GM12865 (cell line): ENCODE measurements at regions not wholly inside any gene's neighbourhood (a gene's known extent, or its start where the extent isn't known, plus 50 kb on each side); places are given as distances from the start of the nearest gene placed in this dataset.

Experiments
- DNase-seq: peaks from one replicate; pipeline ENCODE4 v3.0.0; 2010; ENCODE audit warnings: low read depth
- H3K4me3 ChIP-seq: 2 replicates; pipeline ENCODE4 v1.5.1; 2011; ENCODE audit warnings: mild to moderate bottlenecking, low read depth, low read length, control low read depth
- CTCF ChIP-seq: IDR thresholded peaks from 2 replicates; pipeline ENCODE4 v1.5.1; 2011; ENCODE audit warnings: low read length, control low read depth, low read depth, inconsistent platforms; ENCODE audit not compliant: insufficient read depth; ENCODE audit errors: missing control alignments

- no peak for TF ChIP-seq CTCF
- no peak overlapping the region for H3K4me3 ChIP-seq
- DNase-seq, result no peak
Observed at GRCh38 chr20:7673841-7674240, 266.4 kb downstream of the HAO1 start.

DNA sequence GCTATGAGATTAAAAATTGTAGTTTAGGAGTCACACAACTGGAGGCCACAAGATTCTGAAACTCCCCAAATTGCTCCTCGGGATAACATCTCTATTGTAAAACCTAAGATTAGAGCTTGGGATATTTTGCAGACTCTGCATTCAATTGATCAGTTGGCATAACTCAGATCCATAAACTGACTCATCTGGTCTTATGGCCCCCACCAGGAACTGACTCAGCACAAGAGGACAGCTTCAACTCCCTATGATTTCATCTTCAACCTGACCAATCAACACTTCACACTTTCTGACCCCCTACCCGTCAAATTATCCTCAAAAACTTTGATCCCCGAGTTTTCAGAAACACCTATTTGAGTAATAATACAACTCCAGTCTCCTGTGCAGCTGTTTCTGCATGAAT is 257.3 kb downstream of the HAO1 start:
- no peak for TF ChIP-seq CTCF
- DNase-seq, result no peak
- no peak overlapping the region for H3K4me3 ChIP-seq

GRCh38 chr20:7687065-7687464 is 253.2 kb downstream of the HAO1 start:
- no peak for DNase-seq
- TF ChIP-seq CTCF, result no peak
- H3K4me3 ChIP-seq, result no peak overlapping the region

GRCh38 chr20:7689151-7689550 is 251.1 kb downstream of the HAO1 start:
- DNase-seq, result no peak
- TF ChIP-seq CTCF, result no peak
- H3K4me3 ChIP-seq, result no peak overlapping the region

GRCh38 chr20:7691647-7692269 is 248.5 kb downstream of the HAO1 start:
- DNase-seq, result no peak

GRCh38 chr20:7692478-7692877 is 247.8 kb downstream of the HAO1 start:
- no peak for DNase-seq
- H3K4me3 ChIP-seq, result no peak overlapping the region
- no peak for TF ChIP-seq CTCF

More at GRCh38 chr20:7691647-7692269, 248.5 kb downstream of the HAO1 start:
- no peak overlapping the region for H3K4me3 ChIP-seq
- no peak for TF ChIP-seq CTCF

DNA sequence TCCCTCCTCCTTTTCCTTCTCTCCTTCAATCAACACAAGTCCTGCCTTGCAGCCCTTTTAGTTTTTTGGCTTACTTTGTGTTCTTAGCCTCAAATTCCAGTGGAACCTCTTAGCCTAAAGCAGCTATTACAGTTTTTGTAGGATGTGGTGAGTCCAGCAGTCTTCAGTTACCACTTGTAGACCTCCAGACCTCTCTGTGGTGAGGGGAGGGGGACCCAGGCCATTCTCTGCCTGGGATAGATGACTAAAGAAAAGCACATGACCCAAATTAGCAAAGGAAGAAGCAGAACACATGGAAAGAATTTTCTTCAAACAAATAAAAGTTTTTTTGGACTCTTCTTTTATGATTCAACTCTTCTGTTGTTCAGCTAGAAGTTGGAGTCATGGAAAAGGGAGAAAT is 246.5 kb downstream of the HAO1 start:
- no peak for TF ChIP-seq CTCF
- no peak for DNase-seq
- no peak overlapping the region for H3K4me3 ChIP-seq
